H9 (cell line): ENCODE measurements at regions not wholly inside any gene's neighbourhood (a gene's known extent, or its start where the extent isn't known, plus 50 kb on each side); places are given as distances from the start of the nearest gene placed in this dataset.

Source experiments
- DNase-seq: peaks from one replicate; pipeline ENCODE4 v3.0.0-alpha.2; 2017
- H2AFZ ChIP-seq: one replicate; pipeline ENCODE4 v1.6.1; 2013; ENCODE audit warnings: mild to moderate bottlenecking, low read length, control low read depth, moderate library complexity
- H2AK5ac ChIP-seq: 2 replicates; pipeline ENCODE4 v1.6.1; 2013; ENCODE audit warnings: low read length, control low read depth, mixed read lengths; ENCODE audit not compliant: insufficient read length
- H2BK120ac ChIP-seq: one replicate; pipeline ENCODE4 v1.6.1; 2013; ENCODE audit warnings: low read depth, mild to moderate bottlenecking, low read length, control low read depth, inconsistent platforms; ENCODE audit not compliant: poor library complexity, severe bottlenecking
- H2BK12ac ChIP-seq: 2 replicates; pipeline ENCODE4 v1.6.1; 2013; ENCODE audit warnings: low read length, control low read depth, mixed read lengths, low read depth; ENCODE audit not compliant: insufficient read length
- H2BK15ac ChIP-seq: 2 replicates; pipeline ENCODE4 v1.6.1; 2013; ENCODE audit warnings: low read depth, low read length, control low read depth
- H2BK20ac ChIP-seq: one replicate; pipeline ENCODE4 v1.6.1; 2013; ENCODE audit warnings: low read depth, mild to moderate bottlenecking, low read length, control low read depth, inconsistent platforms; ENCODE audit not compliant: poor library complexity, severe bottlenecking
- H2BK5ac ChIP-seq: 2 replicates; pipeline ENCODE4 v1.6.1; 2013; ENCODE audit warnings: low read length, control low read depth, mixed read lengths; ENCODE audit not compliant: insufficient read length
- H3K14ac ChIP-seq: 2 replicates; pipeline ENCODE4 v1.6.1; 2013; ENCODE audit warnings: low read length, control low read depth; ENCODE audit not compliant: insufficient read depth
- H3K18ac ChIP-seq: 2 replicates; pipeline ENCODE4 v1.6.1; 2013; ENCODE audit warnings: low read depth, mild to moderate bottlenecking, mixed read lengths, low read length, control low read depth; ENCODE audit not compliant: insufficient read length
- H3K23ac ChIP-seq: 2 replicates; pipeline ENCODE4 v1.6.1; 2013; ENCODE audit warnings: low read length, control low read depth, mixed read lengths, low read depth; ENCODE audit not compliant: insufficient read length
- H3K23me2 ChIP-seq: 2 replicates; pipeline ENCODE4 v1.6.1; 2013; ENCODE audit warnings: low read depth, mild to moderate bottlenecking, mixed read lengths, low read length, control low read depth; ENCODE audit not compliant: insufficient read length, poor library complexity, severe bottlenecking
- H3K27ac ChIP-seq: 2 replicates; pipeline ENCODE4 v1.5.1; 2013; ENCODE audit warnings: low read length, control low read depth, mixed read lengths, low read depth; ENCODE audit not compliant: insufficient read length
- H3K27me3 ChIP-seq: 2 replicates; pipeline ENCODE4 v1.6.1; 2013; ENCODE audit warnings: low read length, control low read depth, inconsistent platforms; ENCODE audit not compliant: insufficient read depth
- H3K4ac ChIP-seq: 2 replicates; pipeline ENCODE4 v1.6.1; 2013; ENCODE audit warnings: low read depth, mild to moderate bottlenecking, control low read depth, inconsistent platforms, low read length, moderate library complexity
- H3K4me1 ChIP-seq: 2 replicates; pipeline ENCODE4 v1.6.1; 2013; ENCODE audit warnings: low read length, control low read depth, inconsistent platforms; ENCODE audit not compliant: insufficient read depth
- H3K4me2 ChIP-seq: 2 replicates; pipeline ENCODE4 v1.6.1; 2013; ENCODE audit warnings: low read length, control low read depth, mixed read lengths; ENCODE audit not compliant: insufficient read length, insufficient read depth
- H3K56ac ChIP-seq: 2 replicates; pipeline ENCODE4 v1.6.1; 2013; ENCODE audit warnings: low read depth, mild to moderate bottlenecking, mixed read lengths, low read length, control low read depth; ENCODE audit not compliant: insufficient read length
- H3K79me1 ChIP-seq: 2 replicates; pipeline ENCODE4 v1.6.1; 2013; ENCODE audit warnings: low read depth, mild to moderate bottlenecking, moderate library complexity, low read length, control low read depth, inconsistent platforms; ENCODE audit not compliant: insufficient read depth, poor library complexity, severe bottlenecking
- H3K79me2 ChIP-seq: 2 replicates; pipeline ENCODE4 v1.6.1; 2013; ENCODE audit warnings: low read length, control low read depth, inconsistent platforms; ENCODE audit not compliant: insufficient read depth
- H3K9ac ChIP-seq: 2 replicates; pipeline ENCODE4 v1.6.1; 2013; ENCODE audit warnings: low read length, control low read depth, mixed read lengths; ENCODE audit not compliant: insufficient read length; ENCODE audit errors: extremely low read depth
- H3K9me3 ChIP-seq: one replicate; pipeline ENCODE4 v1.6.1; 2013; ENCODE audit warnings: low read depth, low read length, inconsistent platforms; ENCODE audit not compliant: control insufficient read depth
- H3T11ph ChIP-seq: one replicate; pipeline ENCODE4 v1.6.1; 2013; ENCODE audit warnings: mild to moderate bottlenecking, low read length, control low read depth, inconsistent platforms
- H4K20me1 ChIP-seq: one replicate; pipeline ENCODE4 v1.6.1; 2013; ENCODE audit not compliant: control insufficient read depth, insufficient read length, insufficient read depth
- H4K5ac ChIP-seq: 2 replicates; pipeline ENCODE4 v1.6.1; 2013; ENCODE audit warnings: low read depth, mild to moderate bottlenecking, mixed read lengths, low read length, control low read depth; ENCODE audit not compliant: insufficient read length
- H4K8ac ChIP-seq: replicated peaks from 2 replicates; pipeline ENCODE4 v1.6.1; 2013; ENCODE audit warnings: low read length, control low read depth, mixed read lengths, low read depth; ENCODE audit not compliant: insufficient read length
- H4K91ac ChIP-seq: 2 replicates; pipeline ENCODE4 v1.6.1; 2013; ENCODE audit warnings: low read depth, mild to moderate bottlenecking, moderate library complexity, mixed read lengths, low read length, control low read depth; ENCODE audit not compliant: insufficient read length
- H3K27ac Mint-ChIP-seq, 3 experiments: 2 replicates in 2 of 3; 3 replicates in 1 of 3; pipeline ENCODE4 v1.8.0; 2020 to 2021; ENCODE audit warnings: mixed read lengths in 3 of 3, mild to moderate bottlenecking in 1 of 3, moderate library complexity in 1 of 3
- H3K27me3 Mint-ChIP-seq: 2 replicates; pipeline ENCODE4 v1.8.0; 2021; ENCODE audit warnings: low read depth, mild to moderate bottlenecking, moderate library complexity, mixed read lengths
- H3K36me3 Mint-ChIP-seq, 3 experiments: 2 replicates in 2 of 3; 3 replicates in 1 of 3; pipeline ENCODE4 v1.8.0; 2020 to 2021; ENCODE audit warnings: low read depth in 3 of 3, mixed read lengths in 3 of 3; ENCODE audit not compliant: insufficient read depth in 1 of 3
- H3K4me1 Mint-ChIP-seq, 2 experiments: 2 replicates each; pipeline ENCODE4 v1.8.0; 2020; ENCODE audit warnings: mixed read lengths in 2 of 2
- H3K4me3 Mint-ChIP-seq, 2 experiments: 2 replicates in 1 of 2; 3 replicates in 1 of 2; pipeline ENCODE4 v1.8.0; 2020 to 2021; ENCODE audit warnings: mild to moderate bottlenecking in 2 of 2, mixed read lengths in 2 of 2, moderate library complexity in 1 of 2
- H3K9me3 Mint-ChIP-seq, 2 experiments: 2 replicates in 1 of 2; 3 replicates in 1 of 2; pipeline ENCODE4 v1.8.0; 2020; ENCODE audit warnings: mild to moderate bottlenecking in 2 of 2, mixed read lengths in 2 of 2, moderate library complexity in 1 of 2
- CTCF ChIP-seq: fragments of 200-600 bp; sonication (generic); conservative IDR thresholded peaks from 3 replicates; pipeline ENCODE4 v1.8.0; 2021; ENCODE audit warnings: antibody characterized with exemption, mild to moderate bottlenecking
- WGBS: extraction: QIAGEN DNeasy Blood & Tissue Kit; methylation state at CpG from one replicate; pipeline ENCODE4 v1.1.7; 2013; ENCODE audit warnings: missing lambda C conversion rate, low lambda C conversion rate, mixed read lengths; ENCODE audit not compliant: insufficient read length; ENCODE audit errors: extremely low coverage; 5-methylcytosine and 5-hydroxymethylcytosine counted together

- H4K20me1 ChIP-seq = no peaks in the 10 kb centered on the region
- Mint-ChIP-seq H3K27ac (no peak overlapping the region), H3K9me3 (peaks cover 0 to 3% of the 10 kb centered on the region in 2 experiments; a peak in 3 of 5 replicates), H3K4me3 (no peak overlapping the region), H3K27me3 (no peaks in the 10 kb centered on the region), H3K36me3 (peaks cover 0 to 5% (median 2%) of the 10 kb centered on the region in 3 experiments; a peak in 4 of 7 replicates), H3K4me1 (no peaks in the 10 kb centered on the region)
- H3K79me1 ChIP-seq = no peaks in the 10 kb centered on the region
- no peak for TF ChIP-seq CTCF
- H2BK12ac ChIP-seq = no peak overlapping the region
- H3K9ac ChIP-seq = no peak overlapping the region
- no peak overlapping the region for H3K23ac ChIP-seq
- H2AFZ ChIP-seq = no peak overlapping the region
- no peak overlapping the region for H3K27ac ChIP-seq
- H3K4me2 ChIP-seq = no peak overlapping the region
- no peaks in the 10 kb centered on the region for H3K23me2 ChIP-seq
- no peak for DNase-seq
- no peak overlapping the region for H2BK5ac ChIP-seq
- H4K91ac ChIP-seq = no peak overlapping the region
- H3K18ac ChIP-seq = no peak overlapping the region
- no peak overlapping the region for H3K56ac ChIP-seq
- no CpG with 5 or more reads among the region's 1 CpG for WGBS
- H2BK20ac ChIP-seq = no peak overlapping the region
- H2BK15ac ChIP-seq = no peak overlapping the region
- H3K4ac ChIP-seq = no peak overlapping the region
- H3T11ph ChIP-seq = no peak overlapping the region
- no peak overlapping the region for H4K5ac ChIP-seq
- no peaks in the 10 kb centered on the region for H3K79me2 ChIP-seq
- H3K4me1 ChIP-seq = no peaks in the 10 kb centered on the region
- H2BK120ac ChIP-seq = no peak overlapping the region
- no peaks in the 10 kb centered on the region for H3K9me3 ChIP-seq
- H4K8ac ChIP-seq = no peak overlapping the region
- H2AK5ac ChIP-seq = no peak overlapping the region
- no peak overlapping the region for H3K14ac ChIP-seq
- H3K27me3 ChIP-seq = no peaks in the 10 kb centered on the region
Measured at GRCh38 chr4:159765382-159765781, 662.5 kb downstream of the RAPGEF2 start.
